HAP-1 (cell line): ENCODE measurements at regions not wholly inside any gene's neighbourhood (a gene's known extent, or its start where the extent isn't known, plus 50 kb on each side); places are given as distances from the start of the nearest gene placed in this dataset.

Source experiments
- DNase-seq, 2 experiments: peaks; one replicate each; pipeline ENCODE4 v3.0.0-alpha.2; 2016 to 2020; ENCODE audit warnings: low spot score in 2 of 2
- H3K27me3 ChIP-seq: fragments of 250-450 bp; sonication (Bioruptor Pico); 2 replicates; pipeline ENCODE4 v1.5.1; 2020; ENCODE audit warnings: low read depth, mild to moderate bottlenecking, moderate library complexity
- H3K36me3 ChIP-seq: fragments of 250-450 bp; sonication (Bioruptor Pico); replicated peaks from 2 replicates; pipeline ENCODE4 v1.5.1; 2020; ENCODE audit warnings: mild to moderate bottlenecking
- H3K4me1 ChIP-seq: fragments of 250-450 bp; sonication (Bioruptor Pico); 2 replicates; pipeline ENCODE4 v1.5.1; 2020; ENCODE audit warnings: mild to moderate bottlenecking
- H3K4me3 ChIP-seq: fragments of 250-450 bp; sonication (Bioruptor Pico); 2 replicates; pipeline ENCODE4 v1.5.1; 2020; ENCODE audit warnings: mild to moderate bottlenecking, moderate library complexity
- H3K9me3 ChIP-seq: fragments of 250-450 bp; sonication (Bioruptor Pico); 2 replicates; pipeline ENCODE4 v1.5.1; 2020; ENCODE audit warnings: mild to moderate bottlenecking, moderate library complexity
- in situ Hi-C: fragments of 300-500 bp; cut with MboI; formaldehyde crosslinking; loops from 3 replicates; pipeline ENCODE4 v1.14.3; 2020; ENCODE audit warnings: low sequenced_read_pairs, inconsistent platforms, mixed read lengths

DNA sequence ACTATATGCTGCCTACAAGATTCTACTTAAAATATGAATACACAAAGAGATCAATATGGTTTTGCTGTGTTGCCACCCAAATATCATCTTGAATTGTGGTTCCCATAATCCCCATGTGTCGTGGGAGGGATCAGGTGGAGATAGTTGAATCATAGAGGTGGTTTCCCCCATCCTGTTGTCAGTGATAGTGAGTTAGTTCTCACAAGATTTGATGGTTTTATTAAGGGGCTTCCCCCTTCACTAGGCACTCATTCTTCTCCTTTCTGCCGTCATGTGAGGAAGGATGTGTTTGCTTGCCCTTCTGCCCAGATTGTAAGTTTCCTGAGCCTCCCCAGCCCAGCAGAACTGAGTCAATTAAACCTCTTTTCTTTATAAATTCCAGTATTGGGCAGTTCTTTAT, 654.4 kb upstream of the NR5A2 start:
- DNase-seq = no peak
- Histone ChIP-seq H3K27me3 (no peaks in the 10 kb centered on the region; the same call in 1 of the 2 replicates), H3K4me3 (no peak overlapping the region), H3K4me1 (no peaks in the 10 kb centered on the region), H3K9me3 (no peaks in the 10 kb centered on the region), H3K36me3 (no peaks in the 10 kb centered on the region)
- in situ Hi-C loops = no loop called here

DNA sequence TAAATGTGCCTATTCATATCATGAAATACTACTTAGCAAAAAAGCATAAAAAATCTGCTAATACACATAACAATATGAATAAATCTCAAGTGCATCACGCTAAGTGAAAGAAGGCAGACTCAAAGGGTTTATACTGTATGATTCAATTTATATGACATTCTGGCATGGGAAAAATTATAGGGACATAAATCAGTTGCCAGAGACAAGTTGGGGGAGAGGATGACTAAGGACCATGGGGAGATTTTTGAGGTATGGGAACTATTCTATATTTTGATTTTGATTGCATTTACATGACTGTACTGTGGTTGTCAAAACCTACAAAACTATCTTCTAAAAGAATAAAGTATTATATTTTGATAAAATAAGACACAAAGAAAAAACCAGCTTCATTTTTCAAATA, 650.3 kb upstream of the NR5A2 start:
- DNase-seq = no peak
- in situ Hi-C loops = no loop called here

DNA sequence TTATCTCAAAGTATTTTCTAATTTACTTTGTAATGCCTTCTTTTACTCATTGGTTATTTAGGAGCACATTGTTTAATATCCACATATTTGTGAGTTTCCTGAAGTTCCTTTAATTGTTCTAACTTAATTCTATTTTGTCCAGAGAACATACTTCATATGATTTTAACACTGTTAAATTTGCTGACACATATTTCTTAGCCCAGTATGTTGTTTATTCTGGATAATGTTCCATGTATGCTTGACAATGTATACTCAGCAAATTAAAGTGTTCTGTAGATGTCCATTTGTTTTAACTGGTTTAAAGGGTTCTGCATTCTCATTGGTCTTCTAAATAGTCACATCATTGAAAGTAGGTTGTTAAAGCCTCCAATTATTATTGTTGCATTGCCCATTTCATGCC, 643.7 kb upstream of the NR5A2 start:
- no peak for DNase-seq
- Histone ChIP-seq H3K4me3 (no peak overlapping the region), H3K9me3 (no peaks in the 10 kb centered on the region), H3K27me3 (no peaks in the 10 kb centered on the region), H3K36me3 (no peaks in the 10 kb centered on the region), H3K4me1 (no peaks in the 10 kb centered on the region)
- in situ Hi-C loops = no loop called here

More for the DNA sequence above, 650.3 kb upstream of the NR5A2 start:
- no peaks in the 10 kb centered on the region for H3K9me3 ChIP-seq
- no peak overlapping the region for H3K4me3 ChIP-seq
- H3K36me3 ChIP-seq = no peaks in the 10 kb centered on the region
- H3K27me3 ChIP-seq = no peaks in the 10 kb centered on the region; the same call in 1 of the 2 replicates
- H3K4me1 ChIP-seq = no peaks in the 10 kb centered on the region

DNA sequence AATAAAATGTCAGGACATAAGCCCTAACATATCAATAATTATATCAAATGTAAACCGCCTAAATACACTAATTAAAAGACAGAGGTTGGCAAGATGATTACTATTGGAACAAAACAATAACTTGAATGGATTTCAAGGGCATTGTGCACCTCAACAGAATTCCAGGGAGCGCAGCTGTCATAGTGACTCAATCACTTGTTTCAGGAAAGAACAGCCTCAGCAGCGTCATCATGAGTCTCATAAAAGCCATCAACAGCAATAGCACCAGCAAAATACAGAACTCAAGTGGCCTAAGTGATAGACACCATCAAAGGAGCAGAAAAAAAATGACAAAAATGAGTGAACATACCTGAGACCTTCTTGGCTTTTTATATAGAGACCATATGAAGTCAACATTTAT, 632.7 kb upstream of the NR5A2 start:
- Histone ChIP-seq H3K9me3 (no peaks in the 10 kb centered on the region), H3K36me3 (no peaks in the 10 kb centered on the region), H3K4me1 (no peaks in the 10 kb centered on the region), H3K27me3 (no peaks in the 10 kb centered on the region), H3K4me3 (no peak overlapping the region)
- no peak for DNase-seq
- in situ Hi-C loops = no loop called here

DNA sequence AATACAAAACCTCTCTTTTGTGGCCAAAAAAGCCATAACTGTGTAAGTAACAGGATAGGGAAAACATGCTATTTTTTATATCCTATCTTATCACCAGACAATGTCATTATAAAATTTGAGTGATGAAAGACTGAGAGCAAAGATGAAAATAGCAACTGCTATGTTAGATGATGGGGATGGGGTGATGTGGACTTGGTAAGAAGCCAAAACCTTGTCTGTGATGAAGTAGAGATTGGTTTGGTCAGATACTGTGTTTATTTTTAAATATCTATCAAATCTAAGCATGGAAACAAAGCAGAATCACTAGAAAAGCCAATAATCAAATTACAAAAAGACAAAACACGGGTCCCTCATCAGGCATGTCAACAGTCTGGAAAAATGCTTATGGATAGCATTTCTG, 631.1 kb upstream of the NR5A2 start:
- in situ Hi-C loops = no loop called here
- H3K4me1 ChIP-seq = no peaks in the 10 kb centered on the region
- H3K4me3 ChIP-seq = no peak overlapping the region
- H3K9me3 ChIP-seq = no peaks in the 10 kb centered on the region
- H3K36me3 ChIP-seq = no peaks in the 10 kb centered on the region
- no peak for DNase-seq
- H3K27me3 ChIP-seq = no peaks in the 10 kb centered on the region

DNA sequence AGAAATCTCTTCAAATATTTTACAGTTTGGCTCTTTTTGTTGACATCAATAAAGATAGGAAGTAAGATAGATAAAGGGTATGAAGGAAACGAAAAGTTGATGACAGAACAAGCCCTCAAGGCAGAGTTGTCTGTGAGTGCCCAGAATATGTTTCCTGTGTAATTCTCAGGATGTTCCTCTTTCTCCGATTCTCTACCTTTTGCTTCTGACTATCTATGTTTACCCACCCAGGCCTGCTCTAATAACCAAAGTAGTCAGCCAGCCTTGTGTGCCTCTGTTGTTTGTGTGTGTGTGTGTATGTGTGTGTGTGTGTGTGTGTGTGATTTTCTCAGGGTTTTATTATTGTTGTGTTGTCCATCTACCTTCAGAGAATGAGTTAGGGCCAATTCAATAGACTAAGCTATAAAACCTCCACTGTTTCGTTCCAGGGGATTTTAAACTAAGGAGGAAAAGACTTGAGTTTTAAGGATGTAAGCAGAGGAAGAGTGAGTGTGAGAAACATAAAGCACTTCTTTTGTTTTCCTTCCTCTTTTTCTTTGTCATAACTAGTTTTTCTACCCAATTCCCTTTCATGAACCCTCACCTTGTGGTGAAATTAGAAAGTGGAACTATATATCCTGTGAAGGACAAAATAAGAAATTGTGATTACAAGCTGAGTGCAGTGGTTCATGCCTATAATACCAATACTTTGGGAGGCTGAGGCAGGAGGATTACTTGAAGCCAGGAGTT, 627.4 kb upstream of the NR5A2 start:
- no peaks in the 10 kb centered on the region for H3K4me1 ChIP-seq
- in situ Hi-C loops = no loop called here
- no peaks in the 10 kb centered on the region for H3K27me3 ChIP-seq
- no peaks in the 10 kb centered on the region for H3K36me3 ChIP-seq
- no peaks in the 10 kb centered on the region for H3K9me3 ChIP-seq
- no peak for DNase-seq
- H3K4me3 ChIP-seq = no peak overlapping the region

DNA sequence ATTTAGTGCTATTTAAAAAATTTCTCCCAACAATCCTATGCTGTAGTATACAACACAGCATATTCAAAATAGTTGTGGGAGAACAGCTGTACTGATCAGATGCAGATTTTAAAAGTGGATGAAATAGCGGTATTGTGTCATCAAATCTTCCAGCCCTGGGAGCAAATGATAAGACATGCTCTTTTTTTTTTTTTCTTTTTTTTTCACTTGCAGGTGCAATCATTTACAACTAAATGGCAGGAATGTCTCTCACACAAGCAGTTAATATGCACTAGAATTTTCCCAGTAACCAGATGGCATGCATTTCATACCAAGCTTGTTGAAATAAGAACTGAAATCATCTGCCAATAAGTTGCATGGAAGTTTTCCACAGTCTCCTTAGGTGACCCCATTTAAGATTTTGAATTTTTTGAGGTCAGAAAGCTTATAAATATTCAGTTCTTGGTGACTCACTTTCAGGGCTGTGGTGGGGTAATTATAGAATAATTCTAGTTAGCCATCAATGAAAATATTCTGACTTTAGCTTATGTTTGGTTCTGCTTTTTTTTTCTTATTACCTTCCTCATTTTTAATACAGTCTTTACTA, 623.9 kb upstream of the NR5A2 start:
- H3K9me3 ChIP-seq = no peaks in the 10 kb centered on the region
- DNase-seq = no peak
- no peaks in the 10 kb centered on the region for H3K27me3 ChIP-seq
- in situ Hi-C loops = no loop called here
- no peaks in the 10 kb centered on the region for H3K36me3 ChIP-seq
- H3K4me3 ChIP-seq = no peak overlapping the region
- no peaks in the 10 kb centered on the region for H3K4me1 ChIP-seq

DNA sequence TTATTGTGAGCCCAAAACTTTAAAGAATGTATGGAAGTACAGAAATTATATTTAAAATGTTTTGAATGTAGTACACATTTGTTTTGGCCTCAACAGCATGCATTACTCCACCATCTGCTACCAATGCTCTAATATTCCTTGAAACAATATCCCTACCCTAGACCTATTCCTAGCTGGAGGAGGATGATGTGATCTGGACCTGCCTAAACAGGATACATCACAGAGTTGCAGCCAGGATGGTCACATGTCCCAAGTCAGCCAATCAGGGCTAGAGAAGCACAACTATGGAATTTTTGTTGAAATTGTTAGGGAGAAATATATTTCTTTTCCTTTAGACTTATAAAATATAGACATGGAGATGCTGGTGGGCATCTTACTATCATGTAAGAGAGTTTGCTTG, 623.3 kb upstream of the NR5A2 start:
- in situ Hi-C loops = no loop called here
- H3K4me3 ChIP-seq = no peak overlapping the region
- H3K4me1 ChIP-seq = no peaks in the 10 kb centered on the region
- DNase-seq = peak in 1 of 2 experiments; percentile 18
- no peaks in the 10 kb centered on the region for H3K27me3 ChIP-seq
- H3K36me3 ChIP-seq = no peaks in the 10 kb centered on the region
- no peaks in the 10 kb centered on the region for H3K9me3 ChIP-seq

DNA sequence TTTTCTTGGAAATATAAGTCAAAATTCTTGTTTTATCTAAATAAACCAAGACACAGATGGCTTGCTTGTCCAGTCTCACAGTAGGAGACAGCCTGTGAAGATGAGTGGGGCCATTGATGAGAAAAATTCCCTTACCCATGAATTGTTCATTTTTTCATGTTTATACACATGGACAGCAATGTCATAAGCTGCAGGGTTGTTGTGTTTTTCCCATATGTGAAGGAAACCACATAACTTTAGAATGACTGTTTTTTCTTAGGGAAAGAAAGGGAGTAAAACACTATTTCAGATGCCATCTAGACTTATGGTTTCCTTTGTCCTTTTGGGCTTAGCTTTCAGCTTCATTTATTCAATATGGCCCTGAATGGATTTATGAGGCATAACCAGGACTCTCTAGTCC, 622.5 kb upstream of the NR5A2 start:
- no peaks in the 10 kb centered on the region for H3K36me3 ChIP-seq
- in situ Hi-C loops = no loop called here
- no peaks in the 10 kb centered on the region for H3K9me3 ChIP-seq
- no peaks in the 10 kb centered on the region for H3K4me1 ChIP-seq
- H3K4me3 ChIP-seq = no peak overlapping the region
- H3K27me3 ChIP-seq = no peaks in the 10 kb centered on the region
- no peak for DNase-seq

DNA sequence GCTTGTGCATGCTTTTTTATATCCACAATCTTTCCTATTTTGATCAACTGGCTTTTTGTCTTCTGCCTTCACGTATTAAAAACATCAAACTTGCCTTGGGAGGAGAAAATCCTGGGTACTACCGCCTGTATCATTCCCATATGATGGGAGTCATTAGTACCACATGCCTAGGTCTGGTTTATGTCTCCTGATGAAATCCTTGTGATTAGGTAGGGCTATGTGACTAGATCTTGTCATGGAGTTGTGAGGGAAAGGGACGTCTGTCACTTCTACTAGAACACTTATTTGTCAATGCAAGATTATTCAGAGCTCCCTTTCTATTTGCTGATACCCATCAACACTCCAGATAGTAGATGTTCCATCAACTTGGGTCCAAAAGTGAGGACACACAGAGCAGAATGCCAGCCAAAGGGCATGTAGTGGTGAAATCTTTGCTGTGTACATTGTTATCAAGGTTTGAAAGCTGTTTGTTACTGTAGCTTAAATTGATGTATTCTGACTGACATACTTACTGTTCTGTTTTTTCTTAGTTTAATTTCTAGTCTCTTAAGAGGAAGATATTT, 621.8 kb upstream of the NR5A2 start:
- DNase-seq = no peak
- Histone ChIP-seq H3K4me3 (no peak overlapping the region), H3K27me3 (no peaks in the 10 kb centered on the region), H3K9me3 (no peaks in the 10 kb centered on the region), H3K4me1 (no peaks in the 10 kb centered on the region), H3K36me3 (no peaks in the 10 kb centered on the region)
- in situ Hi-C loops = no loop called here

DNA sequence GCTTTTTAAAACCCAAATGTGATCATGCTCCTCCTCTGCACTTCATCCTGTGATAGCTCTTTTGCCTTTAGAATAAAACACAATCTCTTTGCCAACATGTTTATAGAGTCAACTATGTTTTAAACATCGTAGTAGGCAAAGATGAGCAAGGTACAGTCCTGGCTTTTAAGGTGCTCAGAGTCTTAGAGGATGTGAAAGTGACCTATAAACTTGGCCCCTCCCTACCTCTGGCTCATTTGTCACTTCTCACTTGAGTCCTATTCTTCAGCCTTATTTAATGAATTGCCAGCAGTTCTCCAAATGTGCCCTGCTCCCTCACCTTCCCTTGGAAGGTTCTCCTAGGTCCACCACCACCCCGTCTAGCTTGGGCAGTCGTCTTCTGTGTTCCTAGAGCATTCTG, 617.0 kb upstream of the NR5A2 start:
- H3K4me3 ChIP-seq = no peak overlapping the region
- H3K27me3 ChIP-seq = no peaks in the 10 kb centered on the region
- no peaks in the 10 kb centered on the region for H3K36me3 ChIP-seq
- DNase-seq = no peak
- in situ Hi-C loops = no loop called here
- no peaks in the 10 kb centered on the region for H3K9me3 ChIP-seq
- no peaks in the 10 kb centered on the region for H3K4me1 ChIP-seq

DNA sequence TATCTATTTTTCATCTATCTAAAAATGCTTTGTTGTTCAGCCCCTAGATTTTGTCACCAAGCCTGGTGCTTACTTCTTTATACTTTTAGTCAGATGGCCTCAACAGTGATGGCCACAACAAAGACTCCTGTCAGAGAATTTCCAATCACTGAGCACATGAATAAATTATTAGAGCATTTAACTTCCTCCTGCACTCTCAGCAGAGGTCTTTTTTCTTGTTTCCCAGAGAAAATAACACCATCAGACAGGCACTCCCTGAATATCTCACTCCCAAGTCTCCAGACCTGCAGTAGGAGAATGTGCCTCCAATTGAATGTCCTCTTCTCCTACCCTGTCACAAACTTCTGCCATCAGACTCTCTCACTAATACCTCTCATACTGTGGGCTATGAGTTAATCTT, 616.0 kb upstream of the NR5A2 start:
- no peaks in the 10 kb centered on the region for H3K27me3 ChIP-seq
- in situ Hi-C loops = no loop called here
- no peaks in the 10 kb centered on the region for H3K9me3 ChIP-seq
- no peak overlapping the region for H3K4me3 ChIP-seq
- DNase-seq = no peak
- no peaks in the 10 kb centered on the region for H3K4me1 ChIP-seq
- H3K36me3 ChIP-seq = no peaks in the 10 kb centered on the region

DNA sequence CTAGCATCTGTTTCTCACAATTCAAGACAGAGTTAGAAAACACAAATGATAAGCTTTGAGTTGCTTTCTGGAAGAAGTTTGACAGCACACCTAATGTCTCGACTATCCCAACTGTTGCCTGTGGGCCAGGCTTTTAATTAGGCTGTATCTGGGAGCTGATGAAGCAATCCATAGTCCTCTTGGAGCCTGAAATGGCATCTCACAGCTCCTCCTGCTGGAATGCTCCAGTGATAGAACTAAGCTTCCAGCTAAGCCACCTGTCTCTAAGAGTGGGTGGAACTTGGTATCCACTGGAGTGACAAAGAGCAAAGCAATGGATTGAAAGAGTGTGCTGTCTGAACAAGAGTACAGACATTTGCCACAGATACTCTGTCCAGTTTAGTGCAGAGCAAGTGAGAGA, 605.3 kb upstream of the NR5A2 start:
- Histone ChIP-seq H3K9me3 (no peaks in the 10 kb centered on the region), H3K27me3 (no peaks in the 10 kb centered on the region), H3K4me3 (no peak overlapping the region), H3K36me3 (no peaks in the 10 kb centered on the region), H3K4me1 (no peaks in the 10 kb centered on the region)
- in situ Hi-C loops = no loop called here
- no peak for DNase-seq

DNA sequence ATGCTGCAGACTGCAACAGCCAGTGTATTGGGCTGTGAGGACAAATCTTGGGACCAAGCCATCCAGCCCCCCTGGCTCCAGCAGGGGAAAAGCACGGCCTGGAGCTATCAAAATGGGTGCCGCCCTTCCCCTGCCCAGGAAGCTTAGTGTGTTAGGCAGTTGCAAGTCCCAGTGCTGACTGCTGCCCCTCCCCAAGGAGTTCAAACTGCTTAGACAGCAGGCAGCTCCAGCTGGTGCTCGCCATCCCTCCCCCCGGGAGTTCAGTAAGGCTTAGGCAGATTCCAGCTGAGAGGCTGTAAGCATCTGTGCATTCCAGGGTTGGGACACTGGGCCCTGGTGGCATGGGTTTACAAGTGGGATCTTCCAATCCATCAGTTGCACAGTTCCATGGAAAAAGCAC, 579.6 kb upstream of the NR5A2 start:
- no peak overlapping the region for H3K4me3 ChIP-seq
- H3K27me3 ChIP-seq = no peaks in the 10 kb centered on the region
- H3K9me3 ChIP-seq = no peaks in the 10 kb centered on the region
- in situ Hi-C loops = no loop called here
- no peaks in the 10 kb centered on the region for H3K4me1 ChIP-seq
- no peaks in the 10 kb centered on the region for H3K36me3 ChIP-seq
- no peak for DNase-seq
